HEK293T (cell line): ENCODE measurements at regions not wholly inside any gene's neighbourhood (a gene's known extent, or its start where the extent isn't known, plus 50 kb on each side); places are given as distances from the start of the nearest gene placed in this dataset.

Experiments
- BHLHE40 ChIP-seq: fragments of 450-650 bp; IDR thresholded peaks from 2 replicates; pipeline ENCODE4 v1.6.1; 2016; ENCODE audit warnings: mild to moderate bottlenecking, moderate library complexity, borderline replicate concordance
- CTBP1 ChIP-seq: fragments of 450-650 bp; IDR thresholded peaks from 2 replicates; pipeline ENCODE4 v1.6.1; 2016; ENCODE audit warnings: borderline replicate concordance
- FOXM1 ChIP-seq: fragments of 450-650 bp; IDR thresholded peaks from 2 replicates; pipeline ENCODE4 v1.6.1; 2017; ENCODE audit warnings: mild to moderate bottlenecking, borderline replicate concordance
- HDGF ChIP-seq: fragments of 450-650 bp; IDR thresholded peaks from 2 replicates; pipeline ENCODE4 v1.6.1; 2017; ENCODE audit warnings: antibody characterized with exemption, borderline replicate concordance
- L3MBTL2 ChIP-seq: fragments of 450-650 bp; conservative IDR thresholded peaks from 2 replicates; pipeline ENCODE4 v1.6.1; 2016; ENCODE audit warnings: mild to moderate bottlenecking
- LEF1 ChIP-seq: fragments of 450-650 bp; IDR thresholded peaks from 2 replicates; pipeline ENCODE4 v1.6.1; 2017; ENCODE audit warnings: mild to moderate bottlenecking, borderline replicate concordance
- SP1 ChIP-seq: fragments of 450-650 bp; IDR thresholded peaks from 2 replicates; pipeline ENCODE4 v1.6.1; 2017
- TARDBP ChIP-seq: fragments of 450-650 bp; IDR thresholded peaks from 2 replicates; pipeline ENCODE4 v1.6.1; 2016
- ZNF384 ChIP-seq: fragments of 450-650 bp; IDR thresholded peaks from 2 replicates; pipeline ENCODE4 v1.6.1; 2016

GRCh38 chr3:178194539-178194938 lies 341.7 kb upstream of the KCNMB2 start:
- no peak for TF ChIP-seq BHLHE40
- no peak for TF ChIP-seq TARDBP
- no peak for TF ChIP-seq ZNF384
- no peak for TF ChIP-seq HDGF
- TF ChIP-seq SP1 = no peak
- no peak for TF ChIP-seq LEF1
- no peak for TF ChIP-seq FOXM1
- TF ChIP-seq L3MBTL2 = no peak
- TF ChIP-seq CTBP1 = no peak
